ENCODE measurements at regions not wholly inside any gene's neighbourhood (a gene's known extent, or its start where the extent isn't known, plus 50 kb on each side); places are given as distances from the start of the nearest gene placed in this dataset.

GRCh38 chr7:68511281-68511680 lies 1087.0 kb upstream of the AUTS2 start:
- no peak for DNase-seq (ENCODE audit: low read depth)

DNA sequence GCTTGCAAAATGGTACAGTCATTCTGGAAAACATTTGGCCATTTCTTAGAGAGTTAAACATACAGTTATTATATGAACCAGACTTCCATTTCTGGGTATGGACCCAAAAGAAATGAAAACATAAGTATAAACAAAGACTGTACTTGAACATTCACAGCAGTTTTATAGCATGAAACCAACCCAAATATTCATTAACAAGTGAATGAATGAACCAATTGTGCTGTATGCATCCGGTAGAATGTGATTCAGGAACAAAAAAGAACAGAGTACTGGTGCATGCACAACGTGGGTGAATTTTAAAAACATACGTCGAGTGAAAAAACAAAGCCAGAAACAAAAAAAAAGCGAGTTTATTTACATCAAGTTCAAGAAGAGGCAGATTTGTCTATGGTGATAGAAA lies 1085.8 kb upstream of the AUTS2 start:
- DNase-seq (ENCODE audit: low read depth): no peak

GRCh38 chr7:68518060-68518459 lies 1080.2 kb upstream of the AUTS2 start:
- DNase-seq (ENCODE audit: low read depth): no peak

DNA sequence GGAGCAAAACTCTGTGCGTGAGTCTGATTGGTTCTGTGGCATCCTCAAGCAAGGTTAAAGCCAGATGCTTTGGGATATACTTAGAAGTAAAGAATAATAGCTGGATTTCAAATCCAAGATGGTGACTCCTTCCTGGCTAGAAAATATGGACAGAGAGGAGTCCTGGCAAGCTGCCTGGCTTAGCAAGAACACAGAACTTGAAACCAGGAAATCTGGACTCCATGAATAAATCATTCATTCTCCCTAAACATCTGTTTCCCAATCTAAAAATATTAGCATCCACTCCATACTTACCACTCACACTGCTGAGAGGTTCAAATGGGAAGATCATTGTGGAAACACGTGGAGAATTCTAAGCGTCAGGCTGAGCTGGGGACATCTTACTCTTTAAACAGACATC lies 1074.1 kb upstream of the AUTS2 start:
- no peak for DNase-seq (ENCODE audit: low read depth)

- DNase-seq (ENCODE audit: low read depth): peak; percentile 10
Observed at GRCh38 chr7:68529221-68529620, 1069.1 kb upstream of the AUTS2 start.

- no peak for DNase-seq (ENCODE audit: low read depth)
Observed at GRCh38 chr7:68535266-68535665, 1063.0 kb upstream of the AUTS2 start.

DNA sequence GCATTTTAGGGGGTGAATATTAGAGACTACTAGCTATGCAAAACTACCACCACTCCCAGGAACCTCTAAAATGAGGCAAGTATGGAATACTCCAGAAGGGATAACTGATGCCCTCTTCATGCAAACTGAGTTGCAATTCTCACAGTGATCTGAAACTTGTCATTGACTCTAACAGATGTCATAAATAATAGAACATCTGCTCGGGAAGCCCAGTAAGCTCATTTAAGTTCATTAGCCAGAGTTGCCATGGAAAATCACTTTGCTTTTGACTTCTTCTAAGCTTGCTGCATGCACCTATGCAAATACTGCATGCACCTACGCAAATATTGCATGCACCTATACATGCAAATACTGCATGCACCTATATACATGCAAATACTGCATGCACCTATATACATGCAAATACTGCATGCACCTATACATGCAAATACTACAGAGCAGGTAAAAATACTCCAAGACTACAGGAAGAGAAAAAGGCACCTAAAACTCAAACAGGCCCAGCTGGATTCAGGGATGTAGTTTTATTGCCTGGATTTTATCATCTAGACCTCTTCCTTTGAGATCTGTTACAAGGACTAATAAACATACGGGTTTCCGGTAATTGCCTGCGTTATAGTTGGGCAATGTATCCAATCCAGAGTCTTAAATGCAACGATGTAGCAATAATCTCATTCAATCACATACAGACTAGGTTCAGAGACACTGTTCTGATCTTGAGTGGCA lies 1061.1 kb upstream of the AUTS2 start:
- DNase-seq (ENCODE audit: low read depth): no peak

GRCh38 chr7:68537774-68538071 lies 1060.6 kb upstream of the AUTS2 start:
- no peak for DNase-seq (ENCODE audit: low read depth)

DNA sequence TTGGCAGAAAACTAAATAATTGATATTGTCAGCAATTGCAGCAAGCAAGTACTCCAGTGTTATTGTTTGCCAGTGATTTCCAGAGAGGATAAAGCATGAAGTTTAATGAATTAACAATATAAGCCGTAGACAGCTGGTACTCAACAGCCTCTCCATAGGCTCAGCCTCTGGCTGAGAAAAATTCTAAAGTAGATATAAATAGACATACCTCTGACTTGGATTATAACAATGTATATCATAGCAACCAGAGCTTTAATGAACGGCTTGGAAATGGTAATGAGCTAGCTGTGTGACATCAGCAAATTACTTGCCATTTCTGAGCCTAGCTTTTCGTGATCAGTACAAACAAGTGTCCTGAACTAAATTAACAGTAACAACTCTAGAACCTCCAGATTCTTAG lies 1055.4 kb upstream of the AUTS2 start:
- no peak for DNase-seq (ENCODE audit: low read depth)

GRCh38 chr7:68544851-68545250 lies 1053.4 kb upstream of the AUTS2 start:
- no peak for DNase-seq (ENCODE audit: low read depth)

GRCh38 chr7:68547181-68547580 lies 1051.1 kb upstream of the AUTS2 start:
- no peak for DNase-seq (ENCODE audit: low read depth)

GRCh38 chr7:68547799-68548198 lies 1050.5 kb upstream of the AUTS2 start:
- no peak for DNase-seq (ENCODE audit: low read depth)

- no peak for DNase-seq (ENCODE audit: low read depth)
Observed at GRCh38 chr7:68550027-68550426, 1048.2 kb upstream of the AUTS2 start.

GRCh38 chr7:68550635-68551034 lies 1047.6 kb upstream of the AUTS2 start:
- DNase-seq (ENCODE audit: low read depth): no peak

- DNase-seq (ENCODE audit: low read depth): no peak
Observed at GRCh38 chr7:68556537-68556936, 1041.7 kb upstream of the AUTS2 start.

GRCh38 chr7:68559518-68559917 lies 1038.8 kb upstream of the AUTS2 start:
- no peak for DNase-seq (ENCODE audit: low read depth)

GRCh38 chr7:68562323-68562899 lies 1035.9 kb upstream of the AUTS2 start:
- DNase-seq (ENCODE audit: low read depth): no peak

DNA sequence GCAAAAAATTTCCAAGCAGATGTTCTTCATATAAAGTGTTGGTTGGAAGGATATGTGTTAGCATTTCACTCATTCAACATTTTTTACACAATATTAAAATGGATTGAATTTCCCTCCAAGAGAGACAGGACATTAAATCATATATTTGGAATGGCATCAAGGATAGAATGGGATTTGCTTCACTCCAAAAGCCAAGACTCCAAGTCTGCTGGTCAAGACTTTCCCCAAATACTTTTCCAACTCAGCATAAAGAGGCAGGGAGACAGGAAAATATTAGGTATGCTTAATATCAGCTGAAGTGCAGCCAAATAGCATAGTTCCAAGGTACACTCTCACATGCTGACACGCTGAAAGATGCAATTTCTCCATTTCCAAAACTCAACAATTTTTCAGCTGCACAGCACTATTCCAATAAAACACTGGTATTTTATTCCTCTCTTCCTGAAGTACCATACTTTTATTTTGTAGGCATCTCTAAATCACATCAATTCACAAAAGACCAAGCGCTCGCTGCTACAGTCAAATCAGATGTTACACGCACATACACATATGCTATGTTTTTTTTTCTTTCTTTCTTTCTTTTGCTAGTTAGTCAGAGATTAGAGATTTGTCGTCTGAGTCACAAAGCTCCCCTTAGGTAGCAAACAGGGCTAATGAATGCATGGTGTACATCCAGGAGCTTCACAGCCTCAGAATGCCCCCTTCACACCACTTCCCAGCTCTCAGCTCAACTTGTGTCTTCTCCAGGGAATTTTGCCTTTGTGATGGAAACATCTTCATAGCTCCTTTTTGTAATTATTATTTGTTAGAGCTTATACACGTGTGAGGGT lies 1033.8 kb upstream of the AUTS2 start:
- DNase-seq (ENCODE audit: low read depth): no peak

GRCh38 chr7:68571286-68571685 lies 1027.0 kb upstream of the AUTS2 start:
- no peak for DNase-seq (ENCODE audit: low read depth)

GRCh38 chr7:68573271-68574005 lies 1024.8 kb upstream of the AUTS2 start:
- DNase-seq (ENCODE audit: low read depth): no peak

DNA sequence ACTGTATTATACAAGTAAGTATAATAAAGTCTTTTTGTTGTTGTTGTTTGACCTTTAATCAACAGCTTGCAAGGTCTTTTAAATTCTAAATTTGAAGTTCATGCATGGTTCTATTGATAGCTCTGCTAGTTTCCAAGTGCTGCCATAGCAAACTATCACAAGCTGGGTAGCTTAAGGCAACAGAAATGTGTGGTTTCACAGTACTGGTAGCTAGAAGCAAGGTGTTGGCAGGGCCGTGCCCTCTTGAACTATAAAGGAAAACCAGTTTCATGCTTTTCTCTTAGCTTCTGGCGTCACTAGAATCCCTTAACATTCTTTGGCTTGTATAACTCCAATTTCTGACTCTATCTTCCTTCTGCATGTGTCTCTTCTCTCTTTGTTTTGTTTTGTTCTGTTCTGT lies 1021.9 kb upstream of the AUTS2 start:
- no peak for DNase-seq (ENCODE audit: low read depth)

- DNase-seq (ENCODE audit: low read depth): no peak
Observed at GRCh38 chr7:68581417-68581816, 1016.9 kb upstream of the AUTS2 start.

Measured in HT1080 (cell line).